CD1c-positive myeloid dendritic cell (primary cell): ENCODE measurements at regions not wholly inside any gene's neighbourhood (a gene's known extent, or its start where the extent isn't known, plus 50 kb on each side); places are given as distances from the start of the nearest gene placed in this dataset.
"Not testable (repeated sequence)": the region's sequence is repeated elsewhere in the genome, so short reads cannot be mapped to it uniquely, and the experiment has no call there.

Experiments
- DNase-seq: peaks from one replicate; pipeline ENCODE4 v3.0.0-alpha.2; 2016; ENCODE audit errors: extremely low spot score

DNA sequence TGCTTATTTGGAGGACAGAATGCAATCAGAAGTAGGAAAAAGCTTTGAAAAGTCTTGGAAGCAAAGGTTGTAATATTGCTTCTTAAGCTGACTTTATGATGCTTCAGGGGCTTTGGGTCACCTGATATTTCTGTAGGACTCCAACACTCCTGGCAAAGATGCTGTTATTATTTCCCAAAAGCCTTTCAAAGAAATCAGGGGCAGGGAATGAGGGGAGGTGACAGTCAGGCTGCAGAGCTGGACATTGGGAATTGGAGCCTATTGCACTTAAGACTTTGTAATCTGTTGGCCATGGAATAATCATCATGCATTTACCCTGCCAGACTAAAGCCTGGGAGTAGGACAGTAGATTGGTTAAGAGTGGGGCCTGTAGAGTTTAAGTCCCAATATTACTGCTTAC lies 168.3 kb upstream of the IL12B start:
- no peak for DNase-seq

DNA sequence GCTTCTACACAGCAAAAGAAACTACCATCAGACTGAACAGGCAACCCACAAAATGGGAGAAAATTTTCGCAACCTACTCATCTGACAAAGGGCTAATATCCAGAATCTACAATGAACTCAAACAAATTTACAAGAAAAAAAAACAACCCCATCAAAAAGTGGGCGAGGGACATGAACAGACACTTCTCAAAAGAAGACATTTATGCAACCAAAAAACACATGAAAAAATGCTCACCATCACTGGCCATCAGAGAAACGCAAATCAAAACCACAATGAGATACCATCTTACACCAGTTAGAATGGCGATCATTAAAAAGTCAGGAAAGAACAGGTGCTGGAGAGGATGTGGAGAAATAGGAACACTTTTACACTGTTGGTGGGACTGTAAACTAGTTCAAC lies 171.8 kb upstream of the IL12B start:
- not testable (repeated sequence) for DNase-seq

DNA sequence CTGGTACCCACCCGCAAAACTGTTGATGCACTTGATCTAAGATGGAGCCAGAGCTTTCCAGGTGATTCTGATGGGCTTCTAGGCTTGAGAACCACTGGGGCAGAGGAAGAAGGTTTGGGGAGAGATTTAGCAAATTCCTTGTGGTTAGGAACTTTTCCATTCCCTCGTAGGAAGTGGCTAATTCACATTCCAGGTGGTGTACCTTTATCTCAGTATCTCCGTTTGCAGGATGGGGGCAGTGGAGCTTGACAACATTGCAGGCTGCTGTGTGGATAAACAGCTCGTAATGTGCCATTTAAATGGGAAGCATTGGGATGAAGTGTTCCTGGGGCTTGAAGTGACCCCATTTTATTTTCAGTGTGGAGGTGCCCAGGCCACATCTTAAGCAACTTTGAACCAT lies 172.9 kb upstream of the IL12B start:
- no peak for DNase-seq

DNA sequence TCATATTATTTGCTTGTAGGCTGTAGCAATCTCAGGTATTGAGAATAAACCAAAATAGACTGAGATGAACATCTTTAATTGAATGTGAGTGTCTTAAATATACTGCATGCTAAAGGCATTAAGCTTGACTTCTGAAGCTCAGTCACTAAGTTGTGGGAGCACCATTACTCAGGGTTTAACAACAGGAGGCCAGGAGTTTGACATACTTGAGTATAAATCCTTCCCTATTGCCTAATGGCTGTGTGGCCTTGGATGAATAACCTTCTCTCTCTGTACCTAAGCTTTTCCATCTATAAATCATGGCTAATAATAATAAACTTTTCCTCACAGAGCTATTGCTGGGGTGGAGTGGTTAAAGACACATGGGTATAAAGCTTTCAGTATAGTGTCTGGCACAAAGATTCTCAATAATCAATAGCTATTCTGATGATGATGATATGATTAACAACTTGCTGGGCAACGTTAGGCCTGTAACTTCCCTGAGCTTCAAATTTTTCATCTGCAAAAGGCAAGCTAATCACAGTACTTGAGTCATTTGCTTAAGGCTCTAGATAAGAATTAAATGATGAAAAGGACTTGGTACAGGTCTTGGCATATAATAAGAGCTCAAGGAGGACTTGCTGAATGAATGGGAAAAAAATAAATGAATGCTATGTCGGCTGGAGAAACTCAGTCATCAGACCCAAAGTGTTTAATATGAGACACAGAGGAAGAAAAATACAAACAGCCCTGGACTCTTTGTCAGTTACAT lies 174.0 kb upstream of the IL12B start:
- no peak for DNase-seq

DNA sequence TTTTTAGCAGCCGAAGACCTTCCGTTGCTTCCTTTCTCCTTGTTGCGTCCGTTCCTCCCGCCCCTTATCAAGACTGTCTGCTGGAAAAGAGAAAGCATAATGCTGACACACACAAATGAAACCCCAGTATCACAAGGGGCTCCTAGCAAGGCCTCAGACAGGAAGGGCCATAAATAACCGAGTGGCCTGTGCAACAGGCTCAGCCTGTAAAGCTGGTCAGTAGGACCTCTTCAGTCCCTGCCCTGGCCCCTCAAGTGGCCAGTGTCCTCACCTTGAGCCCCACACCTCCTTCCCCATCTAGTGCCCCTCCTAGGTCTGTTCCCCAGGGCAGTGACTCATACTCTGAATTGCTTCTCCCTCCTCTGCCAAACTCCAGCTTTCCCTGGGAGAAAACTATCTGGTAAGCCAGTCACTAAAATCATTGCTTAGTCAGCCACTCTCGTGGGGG lies 174.6 kb upstream of the IL12B start:
- DNase-seq: no peak

DNA sequence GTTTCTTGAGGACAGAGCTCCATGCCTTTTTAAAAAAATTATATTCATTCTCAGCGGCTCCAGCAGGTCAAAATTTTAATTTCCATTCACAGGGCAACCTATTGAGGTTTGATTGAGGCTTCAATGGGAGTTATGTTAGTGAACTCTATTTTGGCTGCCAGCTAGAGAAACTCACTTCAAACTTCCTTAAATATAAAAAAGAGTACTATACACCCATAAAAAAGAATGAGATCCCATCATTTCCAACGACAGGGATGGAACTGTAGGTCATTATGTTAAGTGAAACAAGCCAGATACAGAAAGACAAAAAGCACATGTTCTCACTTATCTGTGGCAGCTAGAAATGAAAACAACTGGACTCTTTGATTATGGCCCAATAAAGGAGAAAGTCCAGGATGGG lies 176.8 kb upstream of the IL12B start:
- DNase-seq: no peak

DNA sequence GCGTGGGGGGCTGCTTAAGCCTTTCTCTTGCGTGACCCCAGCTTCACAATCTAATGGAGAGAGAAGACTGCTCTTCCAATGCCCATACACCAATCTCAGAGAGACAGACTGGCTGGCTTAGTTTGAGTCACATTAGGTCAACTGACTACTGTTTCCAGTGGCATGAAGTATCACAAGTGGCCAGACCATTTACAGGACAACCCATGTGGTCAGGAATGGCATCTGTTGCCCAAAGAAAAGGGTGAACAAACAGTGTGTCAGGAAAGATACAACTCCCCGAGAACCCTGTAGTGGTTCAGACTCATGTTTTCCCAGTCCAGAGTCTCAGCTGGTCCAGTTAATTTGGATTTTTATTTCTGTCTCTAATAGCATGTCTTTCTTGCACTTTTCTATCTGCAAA lies 177.4 kb upstream of the IL12B start:
- DNase-seq: no peak

DNA sequence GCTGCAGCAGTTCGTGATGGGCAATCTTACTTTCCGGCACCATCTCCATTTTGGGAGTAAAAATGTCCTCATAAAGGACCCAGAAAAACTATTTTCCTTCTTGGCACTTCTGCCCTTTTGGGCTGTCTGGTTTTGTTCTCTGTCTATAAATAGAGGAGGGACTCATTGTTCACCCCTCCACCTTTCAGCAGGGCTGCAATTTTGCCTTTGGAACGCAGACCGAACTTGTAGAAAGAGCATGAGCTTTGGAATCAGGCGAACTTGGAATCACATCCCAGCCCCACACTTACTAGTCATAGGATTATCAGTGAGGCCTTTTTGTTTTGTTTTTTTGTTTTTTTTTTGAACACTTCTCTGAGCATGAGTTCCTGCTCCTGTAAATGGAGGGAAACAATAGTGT lies 178.1 kb upstream of the IL12B start:
- no peak for DNase-seq

DNA sequence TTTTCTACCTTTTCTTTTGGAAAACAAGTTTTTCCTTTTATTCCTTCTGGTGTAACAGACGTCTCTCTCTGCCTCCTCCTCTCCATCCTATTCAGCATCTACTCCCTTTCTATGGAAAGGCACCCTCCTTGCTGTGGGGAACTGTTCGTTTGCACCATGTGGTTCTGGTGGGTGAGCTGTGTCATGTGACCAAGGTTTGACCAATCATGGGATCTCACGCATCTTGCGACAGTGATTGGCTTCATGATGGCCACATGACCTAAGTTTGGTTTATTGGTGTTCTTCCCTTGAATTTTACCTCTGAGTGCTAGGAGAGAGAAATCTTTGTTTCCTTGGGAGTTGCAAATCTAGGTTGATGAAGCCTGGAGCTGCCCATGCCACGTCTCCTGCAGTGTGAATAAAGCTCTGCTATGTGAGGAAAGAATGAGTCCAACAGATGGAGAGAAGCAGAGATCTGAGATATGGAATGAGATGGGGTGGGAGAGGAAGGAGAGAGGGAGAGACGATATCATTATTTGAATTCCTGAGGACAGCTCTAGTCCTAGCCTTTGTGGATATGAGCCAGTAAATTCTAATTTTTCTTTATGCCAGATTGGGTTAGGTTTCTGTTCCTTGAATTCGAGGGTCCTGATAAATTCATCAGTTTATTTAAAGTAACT lies 178.8 kb upstream of the IL12B start:
- no peak for DNase-seq

DNA sequence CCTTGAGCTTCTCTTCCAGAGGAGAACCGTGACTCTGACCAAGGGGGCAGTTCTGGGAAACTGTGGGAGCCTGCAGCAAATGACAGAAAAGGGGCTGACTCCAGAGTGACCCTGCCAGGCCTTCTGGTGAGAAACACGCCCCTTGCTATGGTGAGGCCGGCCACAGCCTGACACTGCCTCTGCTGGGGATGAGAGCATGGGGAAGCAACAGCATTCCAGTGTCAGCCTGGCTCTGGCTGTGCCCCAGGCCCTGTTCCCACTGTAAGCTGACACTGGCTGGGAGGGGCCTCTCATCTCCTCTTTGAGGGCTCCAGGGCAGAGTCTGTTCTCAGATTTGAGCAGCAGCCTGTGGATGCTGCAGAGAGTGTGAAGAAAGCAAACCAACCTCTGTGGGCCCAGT lies 180.0 kb upstream of the IL12B start:
- DNase-seq: no peak

DNA sequence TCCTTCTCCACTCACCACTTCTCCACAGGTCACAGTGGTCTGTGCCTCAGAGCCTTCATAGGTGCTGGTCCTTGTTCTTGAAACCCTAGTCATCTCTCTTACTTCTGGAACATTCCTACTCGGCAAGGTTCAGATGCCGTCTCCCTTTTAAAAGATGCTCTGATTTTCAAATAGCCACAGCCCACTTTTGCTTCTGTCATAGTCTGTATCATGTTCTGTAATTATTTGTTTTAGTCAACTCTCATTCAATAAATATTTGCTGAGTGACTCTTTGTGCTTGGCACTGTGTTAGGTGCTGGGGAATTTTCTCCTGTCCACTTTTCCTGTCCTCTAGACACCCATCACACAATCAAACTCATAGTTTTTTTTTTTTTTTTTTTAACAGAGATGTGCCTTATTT lies 181.3 kb upstream of the IL12B start:
- DNase-seq: no peak

DNA sequence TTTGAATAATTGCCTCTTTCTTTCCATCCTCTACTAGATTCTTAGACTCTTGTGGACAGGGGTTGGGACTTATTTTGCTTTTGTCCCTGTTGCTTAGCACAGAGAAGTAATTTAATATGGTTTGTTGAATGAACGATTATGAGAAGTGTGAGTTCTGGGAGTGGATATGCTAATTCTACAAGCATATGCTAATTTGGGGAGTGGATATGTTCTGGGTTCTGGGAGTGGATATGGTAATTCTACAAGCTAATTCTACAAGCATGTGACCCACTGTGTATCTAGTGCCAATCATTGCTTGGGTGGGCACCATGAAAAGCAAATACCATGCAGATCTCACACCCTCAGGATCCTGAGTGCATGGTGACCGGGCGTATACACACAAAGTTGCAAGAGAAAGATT lies 181.8 kb upstream of the IL12B start:
- no peak for DNase-seq

DNA sequence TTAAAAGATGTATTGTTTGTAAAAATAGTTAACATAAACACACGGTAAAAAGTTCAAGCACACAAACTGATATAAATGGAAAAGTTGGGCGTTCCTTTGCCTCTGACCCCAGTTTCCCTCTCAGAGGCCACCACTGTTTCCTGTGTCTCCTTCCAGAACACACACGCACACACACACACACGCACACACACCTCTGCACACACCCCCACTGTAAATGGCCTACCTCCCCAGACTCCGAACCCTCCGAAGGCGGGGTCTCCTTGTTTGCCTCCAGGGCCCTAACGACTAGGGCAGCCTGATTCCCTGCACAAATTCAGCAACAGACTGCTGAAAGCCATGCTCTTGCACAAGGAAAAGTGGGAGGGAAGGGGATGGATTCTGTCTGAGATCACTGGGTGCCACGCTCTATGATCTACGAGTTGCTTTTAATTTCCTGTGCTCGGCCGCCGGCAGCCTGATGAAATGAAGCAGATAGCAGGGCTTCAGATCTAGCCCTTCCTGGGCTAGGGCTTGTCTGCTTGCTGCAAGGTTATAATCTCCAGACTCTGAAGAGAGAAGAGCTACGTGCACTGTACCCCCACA lies 184.0 kb upstream of the IL12B start:
- DNase-seq: no peak

DNA sequence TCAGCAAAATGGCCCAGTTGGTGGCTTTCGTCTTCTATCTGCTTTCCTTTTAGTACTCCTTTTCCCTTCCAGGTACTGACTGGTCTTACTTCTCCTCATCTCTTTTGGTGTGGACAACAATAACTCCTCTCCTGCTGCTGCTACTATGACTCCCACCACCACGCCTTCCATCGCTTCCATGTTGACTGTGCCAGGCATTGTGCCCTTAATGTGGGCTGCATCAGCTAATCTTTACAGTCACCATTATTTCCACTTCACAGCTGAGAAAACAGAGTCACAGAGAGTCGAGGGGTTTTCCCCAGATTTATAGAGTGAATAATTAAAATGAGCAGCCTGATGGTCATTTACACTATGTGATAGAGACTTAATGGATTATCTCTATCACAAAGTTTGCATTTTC lies 184.9 kb upstream of the IL12B start:
- DNase-seq: no peak

DNA sequence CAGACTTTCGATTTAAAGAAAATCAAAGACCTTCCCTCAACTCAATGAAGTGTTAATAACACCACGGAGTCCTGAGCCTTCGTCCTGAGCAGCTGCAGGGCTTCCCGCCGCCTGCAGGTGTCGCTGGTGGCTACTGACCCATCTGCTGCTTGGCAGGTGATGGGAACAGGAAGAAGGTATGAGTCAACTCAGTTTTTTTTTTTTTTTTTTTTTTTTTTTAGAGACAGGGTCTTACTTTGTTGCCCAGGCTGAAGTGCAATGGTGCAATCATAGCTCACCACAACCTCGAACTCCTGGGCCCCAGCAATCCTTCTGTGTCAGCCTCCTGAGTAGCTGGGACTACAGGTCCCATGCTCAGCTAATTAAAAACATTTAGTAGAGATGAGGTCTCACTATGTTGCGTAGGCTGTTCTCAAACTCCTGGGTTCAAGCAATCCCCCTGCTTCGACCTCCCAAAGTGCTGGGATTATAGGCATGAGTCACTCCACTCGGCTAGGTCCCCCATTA lies 185.7 kb upstream of the IL12B start:
- peak; percentile 73 for DNase-seq

DNA sequence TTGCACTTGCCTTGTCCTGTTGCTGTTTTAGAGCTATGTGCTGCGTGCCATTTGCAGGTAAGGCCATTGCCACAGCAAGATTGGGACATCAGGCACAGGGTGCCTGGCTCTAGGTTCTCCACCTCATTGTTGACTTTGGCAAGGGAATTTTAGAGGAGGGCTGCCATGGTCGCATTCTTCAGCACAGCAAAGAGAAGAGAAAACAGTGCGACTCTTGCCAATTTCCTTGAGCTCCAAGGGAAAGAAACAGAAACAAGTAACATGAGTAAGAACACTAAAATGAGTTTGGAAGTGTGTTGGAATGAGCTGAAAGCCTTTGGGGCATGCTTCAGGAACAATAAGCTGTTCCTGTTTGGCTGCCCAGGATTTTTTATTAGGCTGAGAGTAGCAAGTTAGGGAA lies 188.1 kb upstream of the IL12B start:
- no peak for DNase-seq

DNA sequence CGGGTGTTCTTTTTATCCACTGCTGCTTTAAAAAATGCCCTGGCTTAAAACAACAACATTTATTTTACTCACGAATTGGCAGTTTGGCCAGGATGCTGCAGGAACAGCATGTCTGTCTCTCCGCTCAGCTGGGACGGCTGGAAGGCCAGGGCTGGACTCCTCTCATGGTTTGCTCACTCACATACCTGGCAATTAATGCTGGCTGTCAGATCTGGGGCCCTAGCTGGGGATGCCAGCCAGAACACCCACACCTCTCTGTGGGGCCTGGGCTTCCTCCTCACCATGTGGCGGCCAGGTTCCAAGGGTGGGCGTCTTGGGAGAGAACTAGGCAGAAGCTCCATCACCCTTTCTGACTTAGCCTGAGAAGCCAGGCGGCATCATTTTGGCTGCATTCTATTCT lies 189.1 kb upstream of the IL12B start:
- no peak for DNase-seq

DNA sequence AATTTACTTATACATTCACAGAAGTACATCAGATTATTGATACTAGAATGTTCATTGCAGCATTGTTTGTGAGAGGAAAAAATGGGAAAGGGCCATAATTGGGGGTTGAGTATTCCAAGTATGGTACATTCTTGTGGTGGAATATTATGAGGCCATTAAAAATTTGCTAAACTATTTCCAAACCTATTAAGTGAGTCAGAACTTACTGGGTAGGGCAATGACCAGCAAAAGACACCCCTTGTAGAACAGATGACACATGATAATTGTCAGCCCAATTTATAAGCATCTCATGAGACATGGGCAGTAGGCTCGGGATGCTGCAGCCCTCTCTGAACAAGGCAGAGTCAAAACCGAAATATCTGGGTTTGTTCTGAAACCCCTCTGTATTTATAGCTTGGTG lies 192.6 kb upstream of the IL12B start:
- no peak for DNase-seq

DNA sequence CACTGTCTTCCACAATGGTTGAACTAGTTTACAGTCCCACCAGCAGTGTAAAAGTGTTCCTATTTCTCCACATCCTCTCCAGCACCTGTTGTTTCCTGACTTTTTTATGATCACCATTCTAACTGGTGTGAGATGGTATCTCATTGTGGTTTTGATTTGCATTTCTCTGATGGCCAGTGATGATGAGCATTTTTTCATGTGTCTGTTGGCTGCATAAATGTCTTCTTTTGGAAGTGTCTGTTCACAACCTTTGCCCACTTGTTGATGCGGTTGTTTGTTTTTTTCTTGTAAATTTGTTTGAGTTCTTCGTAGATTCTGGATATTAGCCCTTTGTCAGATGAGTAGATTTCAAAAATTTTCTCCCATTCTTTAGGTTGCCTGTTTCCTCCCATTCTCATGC lies 194.0 kb upstream of the IL12B start:
- not testable (repeated sequence) for DNase-seq

DNA sequence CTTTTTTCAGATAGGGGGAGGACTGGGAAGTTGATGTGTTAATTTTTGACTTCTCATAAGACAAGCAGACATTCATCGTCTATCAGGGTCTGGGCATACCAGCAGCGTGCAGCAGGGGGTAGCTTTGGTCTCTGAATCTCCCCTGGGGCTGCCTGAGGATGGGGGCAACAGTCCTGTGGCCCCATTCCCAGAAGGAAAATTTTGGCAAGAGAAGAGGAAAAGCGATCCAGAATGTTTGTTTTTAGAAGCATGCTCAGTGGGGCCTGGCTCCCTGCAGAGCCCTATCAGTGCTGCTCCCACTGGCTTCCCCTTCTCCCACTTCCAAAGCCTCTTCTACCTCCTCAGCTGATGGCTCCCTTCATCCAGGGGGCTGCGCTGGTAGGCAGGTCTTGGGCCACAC lies 194.8 kb upstream of the IL12B start:
- no peak for DNase-seq

DNA sequence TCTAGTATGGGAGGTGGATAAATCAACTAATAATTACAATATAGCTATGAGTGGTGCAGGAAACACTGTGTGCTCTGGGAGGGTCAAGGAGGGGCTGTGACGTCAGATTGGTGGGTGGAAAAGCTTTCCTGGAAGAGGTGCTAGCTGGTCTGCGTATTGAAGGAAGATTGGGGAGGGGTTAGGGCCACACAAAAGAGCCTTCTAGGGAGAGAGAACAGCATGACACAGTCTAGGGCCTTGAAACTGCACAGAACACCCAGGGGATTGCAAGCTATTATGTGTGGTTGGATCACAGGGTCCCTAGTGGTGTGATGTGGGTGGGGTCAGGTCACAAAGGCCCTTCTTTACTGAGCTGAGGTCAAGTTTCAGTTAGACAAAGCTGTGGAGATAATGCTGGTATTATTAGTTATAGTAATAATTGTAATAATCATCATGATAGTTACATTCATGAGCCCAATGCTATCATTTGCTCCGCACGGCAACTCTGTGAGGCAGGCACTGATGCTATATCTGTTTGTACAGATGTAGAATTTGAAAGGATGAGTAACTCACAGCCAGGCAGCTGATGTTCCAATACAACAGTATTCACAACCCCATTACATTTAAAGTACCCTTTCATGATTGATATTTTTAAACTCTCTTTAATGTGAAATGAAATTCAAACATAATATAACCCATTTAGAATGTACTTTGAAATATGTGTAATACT lies 197.4 kb upstream of the IL12B start:
- no peak for DNase-seq

DNA sequence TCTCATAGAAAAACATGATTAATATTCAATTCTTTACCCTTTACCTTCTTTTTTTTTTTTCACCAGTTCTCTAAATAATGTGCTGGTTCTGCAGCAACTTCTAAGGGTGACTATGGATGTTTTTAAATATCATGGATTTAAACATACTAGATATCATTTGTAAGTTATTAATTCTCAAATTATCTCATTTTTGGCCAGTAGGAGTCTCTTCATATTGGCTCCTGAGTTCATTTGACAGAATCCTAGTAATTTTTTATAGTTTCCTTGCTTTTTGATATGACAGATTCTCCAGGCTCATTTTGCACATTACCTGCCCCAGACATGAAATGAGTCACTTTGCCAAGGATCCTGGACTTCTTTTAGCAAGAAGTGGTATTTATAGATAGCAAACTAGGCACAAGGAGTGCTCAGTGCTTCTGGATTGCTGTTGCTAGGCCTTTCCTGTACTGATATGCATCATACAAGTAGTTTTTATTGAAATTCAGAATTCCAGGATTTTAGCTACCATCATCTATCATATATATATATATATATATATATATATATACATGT lies 201.3 kb upstream of the IL12B start:
- DNase-seq: no peak
